GM12878 (cell line): ENCODE measurements at regions not wholly inside any gene's neighbourhood (a gene's known extent, or its start where the extent isn't known, plus 50 kb on each side); places are given as distances from the start of the nearest gene placed in this dataset.

Source experiments
- EZH2 ChIP-seq: IDR thresholded peaks from 2 replicates; pipeline ENCODE4 v1.6.1; 2012; ENCODE audit warnings: low read depth, mild to moderate bottlenecking, control low read depth, inconsistent platforms, low read length, borderline replicate concordance; ENCODE audit not compliant: control insufficient read depth
- POLR2A ChIP-seq: IDR thresholded peaks from 2 replicates; pipeline ENCODE4 v1.6.1; 2011; ENCODE audit warnings: low read depth, mild to moderate bottlenecking, low read length

- no peak for TF ChIP-seq EZH2
- no peak for TF ChIP-seq POLR2A
Measured at GRCh38 chr13:105598529-105598928, 936.9 kb downstream of the EFNB2 start.
